ENCODE measurements at regions not wholly inside any gene's neighbourhood (a gene's known extent, or its start where the extent isn't known, plus 50 kb on each side); places are given as distances from the start of the nearest gene placed in this dataset.

DNA sequence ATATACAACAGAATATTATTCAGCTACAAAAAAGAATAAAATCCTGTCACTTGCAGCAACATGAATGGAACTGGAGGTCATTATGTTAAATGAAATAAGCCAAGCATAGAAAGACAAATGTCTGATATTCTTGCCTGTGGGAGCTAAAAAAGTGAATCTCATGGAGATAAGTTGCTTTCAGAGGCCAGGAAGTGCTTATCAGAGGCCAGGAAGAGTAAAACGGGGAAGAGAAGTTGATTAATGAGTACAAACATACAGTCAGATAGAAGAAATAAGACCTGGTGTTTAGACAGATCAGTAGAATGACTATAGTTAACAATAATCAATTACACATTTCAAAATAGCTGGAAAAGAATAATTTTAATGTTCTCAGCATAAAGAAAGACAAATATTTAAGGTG, 54.4 kb upstream of the CPHXL start:
- Histone ChIP-seq H3K36me3 (no peaks in the 10 kb centered on the region), H3K27me3 (replicated peaks; ENCODE audit: insufficient read depth) (no peaks in the 10 kb centered on the region), H3K27ac (no peak overlapping the region), H3K4me3 (no peak overlapping the region), H3K9me3 (no peaks in the 10 kb centered on the region), H3K4me1 (ENCODE audit: control insufficient read depth in 1 of 2, low read depth in 2 of 2) (no peaks in the 10 kb centered on the region)
- DNase-seq (ENCODE audit: low spot score) (no peak), ATAC-seq (ENCODE audit: insufficient number of reproducible peaks, low FRiP score, low read depth) (no peak)
- no peak for TF ChIP-seq CTCF (IDR thresholded peaks at IDR 0.05)

GRCh38 chr16:75781683-75782343, 55.5 kb upstream of the CPHXL start:
- no peak for TF ChIP-seq CTCF (IDR thresholded peaks at IDR 0.05)
- DNase-seq (ENCODE audit: low spot score) (no peak), ATAC-seq (ENCODE audit: insufficient number of reproducible peaks, low FRiP score, low read depth) (no peak)

GRCh38 chr16:75787440-75787839, 61.1 kb upstream of the CPHXL start:
- Histone ChIP-seq H3K9me3 (no peaks in the 10 kb centered on the region), H3K27me3 (replicated peaks; ENCODE audit: insufficient read depth) (no peaks in the 10 kb centered on the region), H3K4me1 (ENCODE audit: control insufficient read depth in 1 of 2, low read depth in 2 of 2) (no peaks in the 10 kb centered on the region), H3K27ac (no peak overlapping the region), H3K36me3 (no peaks in the 10 kb centered on the region), H3K4me3 (no peak overlapping the region)
- ATAC-seq (ENCODE audit: insufficient number of reproducible peaks, low FRiP score, low read depth), result no peak
- no peak for DNase-seq (ENCODE audit: low spot score)
- TF ChIP-seq CTCF (IDR thresholded peaks at IDR 0.05), result no peak

More at GRCh38 chr16:75781683-75782343, 55.5 kb upstream of the CPHXL start:
- Histone ChIP-seq H3K36me3 (no peaks in the 10 kb centered on the region), H3K4me3 (no peak overlapping the region), H3K27me3 (replicated peaks; ENCODE audit: insufficient read depth) (no peaks in the 10 kb centered on the region), H3K9me3 (no peaks in the 10 kb centered on the region), H3K27ac (no peak overlapping the region), H3K4me1 (ENCODE audit: control insufficient read depth in 1 of 2, low read depth in 2 of 2) (no peaks in the 10 kb centered on the region)

- peak; percentile 78 for TF ChIP-seq CTCF (IDR thresholded peaks at IDR 0.05)
- H3K4me1 ChIP-seq (ENCODE audit: control insufficient read depth in 1 of 2, low read depth in 2 of 2), result no peaks in the 10 kb centered on the region
- DNase-seq (ENCODE audit: low spot score), result no peak
- no peak overlapping the region for H3K27ac ChIP-seq
- H3K4me3 ChIP-seq, result no peak overlapping the region
- no peak for ATAC-seq (ENCODE audit: insufficient number of reproducible peaks, low FRiP score, low read depth)
- H3K36me3 ChIP-seq, result no peaks in the 10 kb centered on the region
- no peaks in the 10 kb centered on the region for H3K9me3 ChIP-seq
- no peaks in the 10 kb centered on the region for H3K27me3 ChIP-seq (replicated peaks; ENCODE audit: insufficient read depth)
Measured at GRCh38 chr16:75789237-75789636, 62.9 kb upstream of the CPHXL start.

GRCh38 chr16:75792771-75793492, 66.6 kb upstream of the CPHXL start:
- ATAC-seq (ENCODE audit: insufficient number of reproducible peaks, low FRiP score, low read depth), result no peak
- Histone ChIP-seq H3K36me3 (no peaks in the 10 kb centered on the region), H3K27ac (no peak overlapping the region)

More at GRCh38 chr16:75792771-75793492, 66.6 kb upstream of the CPHXL start:
- H3K9me3 ChIP-seq, result no peaks in the 10 kb centered on the region
- no peak for DNase-seq (ENCODE audit: low spot score)
- H3K4me1 ChIP-seq (ENCODE audit: control insufficient read depth in 1 of 2, low read depth in 2 of 2), result no peaks in the 10 kb centered on the region
- no peaks in the 10 kb centered on the region for H3K27me3 ChIP-seq (replicated peaks; ENCODE audit: insufficient read depth)
- H3K4me3 ChIP-seq, result no peak overlapping the region
- no peak for TF ChIP-seq CTCF (IDR thresholded peaks at IDR 0.05)
